CD4-positive, alpha-beta T cell (primary cell): ENCODE measurements at regions not wholly inside any gene's neighbourhood (a gene's known extent, or its start where the extent isn't known, plus 50 kb on each side); places are given as distances from the start of the nearest gene placed in this dataset.

ENCODE experiments used
- ATAC-seq: fragments of 200-7000 bp; cut with Tn5 transposase; one replicate; pipeline ENCODE4 v1.10.0; 2022; ENCODE audit warnings: mild to moderate bottlenecking; ENCODE audit not compliant: poor library complexity
- CTCF ChIA-PET: fragments of 350-600 bp; sonication (Branson Sonifier 250); formaldehyde crosslinking; loops from one replicate; lab custom pipeline; 2021; ENCODE audit warnings: antibody characterized with exemption, inconsistent platforms; lab: Charles Lee
- POLR2A ChIA-PET: fragments of 350-600 bp; sonication (Branson Sonifier 250); formaldehyde crosslinking; loops from one replicate; lab custom pipeline; 2021; ENCODE audit warnings: antibody characterized with exemption, inconsistent platforms; lab: Charles Lee
- DNase-seq, 14 experiments: peaks; one replicate each; pipeline ENCODE4 v3.0.0-alpha.2; 2013 to 2020; ENCODE audit warnings: mixed read lengths in 2 of 14
- H3K27ac ChIP-seq, 2 donors: one replicate each; pipeline versions ENCODE4 v1.5.1 to v1.7.0; 2013; ENCODE audit warnings: low read length in 2 of 2, low read depth in 1 of 2, mild to moderate bottlenecking in 1 of 2
- H3K27me3 ChIP-seq, 2 experiments: 1 replicate in 1 of 2; 2 replicates in 1 of 2; pipeline versions ENCODE4 v1.6.1 to v1.7.0; 2013; ENCODE audit warnings: low read length in 2 of 2, control low read depth in 1 of 2, mild to moderate bottlenecking in 1 of 2, moderate library complexity in 1 of 2; ENCODE audit not compliant: insufficient read depth in 2 of 2, control insufficient read depth in 1 of 2
- H3K36me3 ChIP-seq: one replicate; pipeline ENCODE4 v1.6.1; 2013; ENCODE audit warnings: low read length, control low read depth; ENCODE audit not compliant: insufficient read depth
- H3K4me1 ChIP-seq: one replicate; pipeline ENCODE4 v1.6.1; 2013; ENCODE audit warnings: low read length, control low read depth; ENCODE audit not compliant: insufficient read depth
- H3K4me3 ChIP-seq: one replicate; pipeline ENCODE4 v1.5.1; 2013; ENCODE audit warnings: mild to moderate bottlenecking, low read length, moderate library complexity
- H3K9me3 ChIP-seq, 2 experiments: 1 replicate in 1 of 2; 2 replicates in 1 of 2; pipeline versions ENCODE4 v1.6.1 to v1.7.0; 2013; ENCODE audit warnings: low read length in 2 of 2, mild to moderate bottlenecking in 2 of 2, control low read depth in 1 of 2, moderate library complexity in 1 of 2; ENCODE audit not compliant: control insufficient read depth in 1 of 2, insufficient read depth in 1 of 2
- H3K27ac Mint-ChIP-seq: one replicate; pipeline ENCODE4 v1.8.0; 2020; ENCODE audit warnings: mixed read lengths
- H3K27me3 Mint-ChIP-seq: one replicate; pipeline ENCODE4 v1.8.0; 2021; ENCODE audit warnings: mixed read lengths
- H3K36me3 Mint-ChIP-seq: one replicate; pipeline ENCODE4 v1.8.0; 2021; ENCODE audit warnings: low read depth, mixed read lengths
- H3K4me1 Mint-ChIP-seq: one replicate; pipeline ENCODE4 v1.8.0; 2021; ENCODE audit warnings: low read depth, mixed read lengths
- H3K4me3 Mint-ChIP-seq: one replicate; pipeline ENCODE4 v1.8.0; 2020; ENCODE audit warnings: mild to moderate bottlenecking, mixed read lengths
- H3K9me3 Mint-ChIP-seq: one replicate; pipeline ENCODE4 v1.8.0; 2020; ENCODE audit warnings: mixed read lengths
- CTCF ChIP-seq: fragments of 200-600 bp; IDR thresholded peaks from one replicate; pipeline ENCODE4 v1.8.0; 2022; ENCODE audit warnings: antibody characterized with exemption, mild to moderate bottlenecking
- intact Hi-C, 2 experiments: fragments of 100-400 bp; cut with DNase I in 1 of 2; cut with micrococcal nuclease in 1 of 2; formaldehyde crosslinking; loops; one replicate each; pipeline versions ENCODE4 v1.15.1 to v1.9.0; 2023 to 2025; cut with DNase I, micrococcal nuclease

- H3K36me3 ChIP-seq, result no peaks in the 10 kb centered on the region
These were observed 139.6 kb downstream of the S1PR1 start for GRCh38 chr1:101376121-101377083.

GRCh38 chr1:101377084-101377835 lies 140.4 kb downstream of the S1PR1 start:
- TF ChIP-seq CTCF, result no peak
- Histone ChIP-seq H3K9me3 (no peaks in the 10 kb centered on the region), H3K36me3 (no peaks in the 10 kb centered on the region), H3K4me3 (no peak overlapping the region), H3K27me3 (no peaks in the 10 kb centered on the region), H3K4me1 (no peaks in the 10 kb centered on the region), H3K27ac (no peak overlapping the region)
- no peak for DNase-seq
- H3K9me3 Mint-ChIP-seq, result no peaks in the 10 kb centered on the region
- intact Hi-C loops, result no loop called here
- H3K4me1 Mint-ChIP-seq, result no peaks in the 10 kb centered on the region
- no peaks in the 10 kb centered on the region for H3K36me3 Mint-ChIP-seq
- CTCF ChIA-PET, result no interaction called here
- no peak overlapping the region for H3K4me3 Mint-ChIP-seq
- POLR2A ChIA-PET, result no interaction called here
- no peak for ATAC-seq
- H3K27ac Mint-ChIP-seq, result no peak overlapping the region
- H3K27me3 Mint-ChIP-seq, result no peaks in the 10 kb centered on the region

More at GRCh38 chr1:101376121-101377083, 139.6 kb downstream of the S1PR1 start:
- Mint-ChIP-seq H3K27ac (no peak overlapping the region), H3K9me3 (no peaks in the 10 kb centered on the region), H3K36me3 (no peaks in the 10 kb centered on the region), H3K27me3 (no peaks in the 10 kb centered on the region), H3K4me3 (no peak overlapping the region), H3K4me1 (no peaks in the 10 kb centered on the region)
- H3K4me1 ChIP-seq, result no peaks in the 10 kb centered on the region
- ChIA-PET CTCF (interaction anchor here (0.7 kb wide), 1 partner anchor 168 kb away, joined by 3 read pairs; no protein-coding TSS in a partner anchor), POLR2A (no interaction called here)
- TF ChIP-seq CTCF, result no peak
- ATAC-seq (no peak), DNase-seq (no peak)
- H3K9me3 ChIP-seq, result no peaks in the 10 kb centered on the region
- intact Hi-C loops, result no loop called here
- no peak overlapping the region for H3K27ac ChIP-seq
- H3K4me3 ChIP-seq, result no peak overlapping the region
- no peaks in the 10 kb centered on the region for H3K27me3 ChIP-seq

GRCh38 chr1:101379037-101379436 lies 142.2 kb downstream of the S1PR1 start:
- CTCF ChIA-PET, result no interaction called here
- TF ChIP-seq CTCF, result no peak
- Mint-ChIP-seq H3K36me3 (no peaks in the 10 kb centered on the region), H3K9me3 (no peaks in the 10 kb centered on the region), H3K4me1 (no peaks in the 10 kb centered on the region), H3K4me3 (no peak overlapping the region), H3K27ac (no peak overlapping the region), H3K27me3 (no peaks in the 10 kb centered on the region)
- DNase-seq (no peak), ATAC-seq (no peak)
- POLR2A ChIA-PET, result no interaction called here
- intact Hi-C loops, result no loop called here
- H3K4me3 ChIP-seq, result no peak overlapping the region
- no peaks in the 10 kb centered on the region for H3K4me1 ChIP-seq
- no peaks in the 10 kb centered on the region for H3K9me3 ChIP-seq
- H3K27ac ChIP-seq, result no peak overlapping the region
- H3K36me3 ChIP-seq, result no peaks in the 10 kb centered on the region
- no peaks in the 10 kb centered on the region for H3K27me3 ChIP-seq
